GM06990 (cell line): ENCODE measurements at regions not wholly inside any gene's neighbourhood (a gene's known extent, or its start where the extent isn't known, plus 50 kb on each side); places are given as distances from the start of the nearest gene placed in this dataset.

ENCODE experiments used
- DNase-seq: peaks from one replicate; pipeline ENCODE4 v3.0.0-alpha.2; 2011; ENCODE audit not compliant: insufficient read length; ENCODE audit errors: extremely low read depth
- H3K27me3 ChIP-seq: replicated peaks from 2 replicates; pipeline ENCODE4 v1.6.0; 2011; ENCODE audit warnings: low read length; ENCODE audit not compliant: control insufficient read depth, insufficient read depth
- H3K36me3 ChIP-seq: 2 replicates; pipeline ENCODE4 v1.5.1; 2011; ENCODE audit warnings: low read length; ENCODE audit not compliant: control insufficient read depth, insufficient read depth
- H3K4me3 ChIP-seq: replicated peaks from 2 replicates; pipeline ENCODE4 v1.5.1; 2011; ENCODE audit warnings: low read depth, mild to moderate bottlenecking, control low read depth, low read length
- CTCF ChIP-seq: IDR thresholded peaks from 2 replicates; pipeline ENCODE4 v1.5.1; 2011; ENCODE audit warnings: low read length, control low read depth, mild to moderate bottlenecking, inconsistent platforms; ENCODE audit not compliant: insufficient read depth, poor library complexity, severe bottlenecking

DNA sequence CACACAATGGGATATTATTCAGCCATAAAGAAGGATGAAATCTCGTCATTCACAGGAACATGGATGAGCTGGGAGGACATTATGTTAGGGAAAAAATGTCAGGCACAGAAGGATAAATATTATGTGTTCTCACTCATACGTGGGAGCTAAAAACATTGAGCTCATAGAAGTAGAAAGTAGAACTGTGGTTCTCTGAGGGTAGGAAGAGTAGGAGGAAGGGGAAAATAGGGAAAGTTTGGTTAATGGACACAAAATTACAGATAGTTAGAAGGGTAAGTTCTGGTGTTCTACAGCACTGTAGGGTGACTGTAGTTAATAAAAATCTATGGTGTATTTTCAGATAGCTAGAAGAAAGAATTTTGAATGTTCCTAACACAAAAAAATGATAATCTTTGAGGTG, 102.6 kb upstream of the LIPC start:
- H3K4me3 ChIP-seq = no peak overlapping the region
- no peak for DNase-seq
- no peak for TF ChIP-seq CTCF

DNA sequence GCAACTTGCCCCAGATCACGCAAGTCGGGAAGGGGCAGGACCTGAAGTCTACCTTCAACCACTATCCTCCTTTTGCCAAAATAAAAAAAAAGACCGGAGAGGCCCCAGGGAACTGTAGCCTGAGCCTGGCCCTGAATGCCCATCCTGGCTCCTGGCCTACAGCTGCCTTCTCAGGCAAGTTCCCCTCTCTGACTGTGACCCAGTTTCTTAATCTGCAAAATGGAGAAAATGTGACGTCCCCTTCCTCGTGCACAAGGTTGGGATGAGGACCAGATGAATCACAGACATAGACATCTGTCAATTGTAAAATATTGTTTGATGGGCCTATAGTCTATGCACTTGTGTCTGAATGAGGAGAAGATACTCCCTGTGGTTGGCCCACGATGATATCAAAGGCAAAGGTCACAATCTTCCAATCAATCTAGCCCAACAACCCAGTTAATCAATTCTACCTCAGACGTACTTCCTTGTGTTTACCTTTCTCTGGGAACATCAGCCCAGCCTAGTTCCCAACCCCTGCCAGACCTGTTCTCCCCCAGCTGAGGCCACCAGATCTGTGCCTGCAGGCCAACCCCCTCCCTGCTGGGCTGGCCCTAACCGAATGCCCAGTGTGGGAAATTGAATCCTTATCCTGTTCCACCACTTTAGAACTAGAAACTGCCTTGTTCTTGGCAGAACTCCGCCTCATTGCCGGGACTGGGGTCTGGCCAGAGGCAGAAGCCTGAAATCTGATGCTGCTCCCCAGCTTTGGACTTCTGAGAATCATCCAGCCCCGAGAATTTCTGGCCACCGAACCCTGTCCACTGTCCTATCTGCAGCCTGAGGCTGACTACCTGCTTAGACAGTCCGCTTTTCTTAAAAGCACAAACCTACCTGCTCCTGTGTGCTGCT, 101.8 kb upstream of the LIPC start:
- no peaks in the 10 kb centered on the region for H3K36me3 ChIP-seq
- no peak for TF ChIP-seq CTCF
- no peak for DNase-seq
- H3K27me3 ChIP-seq = no peaks in the 10 kb centered on the region
- H3K4me3 ChIP-seq = no peak overlapping the region

More for the DNA sequence above, 102.6 kb upstream of the LIPC start:
- Histone ChIP-seq H3K36me3 (no peaks in the 10 kb centered on the region), H3K27me3 (no peaks in the 10 kb centered on the region)

DNA sequence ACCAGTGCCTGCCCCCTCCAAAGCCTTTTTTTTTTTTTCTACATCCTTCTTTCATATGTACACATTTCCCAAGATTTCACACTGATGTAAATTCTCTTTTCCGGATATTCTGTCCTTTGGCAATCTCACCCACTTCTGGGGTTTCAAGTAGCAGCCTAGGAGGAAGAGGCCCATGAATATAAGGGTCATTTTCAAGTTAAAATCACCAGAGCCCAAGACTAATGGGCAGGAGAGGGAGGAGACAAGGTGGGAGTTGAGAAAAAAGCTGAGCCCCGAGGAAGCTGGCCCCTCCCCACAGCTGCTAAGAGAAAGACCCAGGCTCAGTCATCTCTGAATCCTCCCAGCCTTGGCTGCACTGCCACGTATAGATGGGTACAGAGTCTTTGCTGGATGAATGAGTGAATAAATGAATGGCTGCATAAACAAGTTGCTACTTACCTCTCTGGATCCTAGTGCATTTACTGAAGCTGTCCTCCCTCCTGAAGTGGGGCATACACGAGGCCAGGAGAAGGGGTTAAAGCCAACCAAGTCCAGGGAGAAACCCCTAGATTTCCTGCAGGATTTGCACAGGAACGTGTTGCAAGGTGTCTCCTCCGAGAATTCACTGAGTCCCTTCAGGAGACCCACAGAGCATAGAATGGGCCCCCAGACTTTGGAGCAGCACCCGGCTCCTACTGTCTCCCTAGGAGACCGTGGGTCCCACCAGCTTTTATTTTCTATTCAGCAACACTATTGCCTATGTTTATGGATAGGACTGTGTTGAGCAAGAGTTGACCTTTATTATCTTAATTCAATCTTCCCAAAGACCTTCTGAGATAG, 100.8 kb upstream of the LIPC start:
- H3K4me3 ChIP-seq = no peak overlapping the region
- H3K36me3 ChIP-seq = no peaks in the 10 kb centered on the region
- no peaks in the 10 kb centered on the region for H3K27me3 ChIP-seq
- TF ChIP-seq CTCF = no peak
- no peak for DNase-seq

GRCh38 chr15:58331560-58331912, 100.3 kb upstream of the LIPC start:
- no peak for TF ChIP-seq CTCF
- Histone ChIP-seq H3K27me3 (no peaks in the 10 kb centered on the region), H3K36me3 (no peaks in the 10 kb centered on the region), H3K4me3 (no peak overlapping the region)
- no peak for DNase-seq

- peak; percentile 74 for DNase-seq
- no peak overlapping the region for H3K4me3 ChIP-seq
- no peak for TF ChIP-seq CTCF
These were observed 99.7 kb upstream of the LIPC start for GRCh38 chr15:58331913-58332675.

More at GRCh38 chr15:58331913-58332675, 99.7 kb upstream of the LIPC start:
- H3K27me3 ChIP-seq = no peaks in the 10 kb centered on the region
- H3K36me3 ChIP-seq = no peaks in the 10 kb centered on the region
